NT2/D1 (cell line): ENCODE measurements at regions not wholly inside any gene's neighbourhood (a gene's known extent, or its start where the extent isn't known, plus 50 kb on each side); places are given as distances from the start of the nearest gene placed in this dataset.

Source experiments
- DNase-seq: peaks from one replicate; pipeline ENCODE4 v3.0.0-alpha.2; 2011; ENCODE audit warnings: low read depth, low spot score
- H3K27me3 ChIP-seq: 2 replicates; pipeline ENCODE4 v1.6.0; 2011; ENCODE audit warnings: mild to moderate bottlenecking; ENCODE audit not compliant: insufficient read length, insufficient read depth
- H3K36me3 ChIP-seq: 2 replicates; pipeline ENCODE4 v1.6.1; 2011; ENCODE audit warnings: mild to moderate bottlenecking, low read length, mixed read lengths; ENCODE audit not compliant: insufficient read depth, insufficient read length
- H3K4me1 ChIP-seq: 2 replicates; pipeline ENCODE4 v1.5.1; 2011; ENCODE audit not compliant: insufficient read depth, insufficient read length
- H3K4me3 ChIP-seq: 2 replicates; pipeline ENCODE4 v1.5.1; 2011; ENCODE audit warnings: low read depth; ENCODE audit not compliant: insufficient read length
- H3K9ac ChIP-seq: 2 replicates; pipeline ENCODE4 v1.6.0; 2011; ENCODE audit warnings: low read depth; ENCODE audit not compliant: insufficient read length
- H3K9me3 ChIP-seq: 2 replicates; pipeline ENCODE4 v1.5.1; 2011; ENCODE audit warnings: mild to moderate bottlenecking, low read length; ENCODE audit not compliant: insufficient read depth
- SUZ12 ChIP-seq: IDR thresholded peaks from 2 replicates; pipeline ENCODE4 v1.6.1; 2011; ENCODE audit not compliant: insufficient read length, insufficient read depth; ENCODE audit errors: extremely low read depth
- YY1 ChIP-seq: IDR thresholded peaks from 2 replicates; pipeline ENCODE4 v1.6.1; 2011; ENCODE audit not compliant: insufficient read length, insufficient read depth
- ZNF274 ChIP-seq: IDR thresholded peaks from 2 replicates; pipeline ENCODE4 v1.6.1; 2011; ENCODE audit warnings: mild to moderate bottlenecking, low read depth, low read length

GRCh38 chr4:153976954-153977353, 188.1 kb upstream of the SFRP2 start:
- no peak for TF ChIP-seq SUZ12
- no peak for TF ChIP-seq YY1
- TF ChIP-seq ZNF274: no peak

DNA sequence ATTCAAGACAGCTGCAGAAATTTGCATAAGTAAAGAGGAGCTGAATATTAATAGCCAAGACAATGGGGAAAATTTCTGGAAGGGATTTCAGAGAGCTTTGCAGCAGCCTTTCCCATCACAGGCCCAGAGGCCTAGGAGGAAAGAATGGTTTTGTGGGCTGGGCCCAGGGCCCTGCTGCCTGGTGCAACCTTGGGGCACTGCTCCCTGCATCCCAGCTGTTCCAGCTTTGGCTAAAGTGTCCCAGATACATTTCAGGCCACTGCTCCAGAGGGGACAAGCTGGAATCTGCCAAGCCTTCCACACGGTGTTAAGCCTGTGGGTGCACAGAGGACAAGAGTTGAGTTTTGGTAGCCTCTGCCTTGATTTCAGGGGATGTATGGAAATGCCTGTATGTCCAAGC, 185.6 kb upstream of the SFRP2 start:
- H3K9ac ChIP-seq: no peak overlapping the region
- no peak overlapping the region for H3K4me3 ChIP-seq
- DNase-seq: no peak
- no peaks in the 10 kb centered on the region for H3K4me1 ChIP-seq
- H3K36me3 ChIP-seq: no peaks in the 10 kb centered on the region
- no peak for TF ChIP-seq YY1
- H3K27me3 ChIP-seq: no peaks in the 10 kb centered on the region
- peaks cover 11% of the 10 kb centered on the region; the same call in 1 of the 2 replicates for H3K9me3 ChIP-seq

More at GRCh38 chr4:153976954-153977353, 188.1 kb upstream of the SFRP2 start:
- H3K4me3 ChIP-seq: no peak overlapping the region
- no peaks in the 10 kb centered on the region for H3K4me1 ChIP-seq
- H3K36me3 ChIP-seq: no peaks in the 10 kb centered on the region
- no peaks in the 10 kb centered on the region for H3K27me3 ChIP-seq
- DNase-seq: no peak
- no peak overlapping the region for H3K9ac ChIP-seq
- peaks cover 11% of the 10 kb centered on the region; the same call in 1 of the 2 replicates for H3K9me3 ChIP-seq

DNA sequence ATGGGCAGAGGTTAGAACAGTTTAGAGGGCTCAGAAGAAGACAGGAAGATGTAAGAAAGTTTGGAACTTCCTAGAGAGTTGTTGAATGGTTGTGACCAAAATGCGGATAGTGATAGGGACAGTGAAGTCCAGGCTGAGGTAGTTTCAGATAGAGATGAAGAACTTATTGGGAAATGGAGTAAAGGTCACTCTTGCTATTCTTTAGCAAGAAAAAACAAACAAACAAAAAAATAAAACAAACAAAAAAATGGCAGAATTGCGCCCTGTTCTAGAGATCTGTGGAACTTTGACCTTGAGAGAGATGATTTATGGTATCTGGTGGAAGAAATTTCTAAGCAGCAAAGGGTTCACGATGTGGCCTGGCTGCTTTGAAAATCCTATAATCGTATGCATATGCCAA, 185.1 kb upstream of the SFRP2 start:
- TF ChIP-seq ZNF274 (no peak), SUZ12 (no peak), YY1 (no peak)
- H3K4me1 ChIP-seq: no peaks in the 10 kb centered on the region
- H3K9ac ChIP-seq: no peak overlapping the region
- H3K36me3 ChIP-seq: no peaks in the 10 kb centered on the region
- no peak for DNase-seq
- H3K9me3 ChIP-seq: peaks cover 11% of the 10 kb centered on the region; the same call in 1 of the 2 replicates
- H3K4me3 ChIP-seq: no peak overlapping the region
- no peaks in the 10 kb centered on the region for H3K27me3 ChIP-seq

DNA sequence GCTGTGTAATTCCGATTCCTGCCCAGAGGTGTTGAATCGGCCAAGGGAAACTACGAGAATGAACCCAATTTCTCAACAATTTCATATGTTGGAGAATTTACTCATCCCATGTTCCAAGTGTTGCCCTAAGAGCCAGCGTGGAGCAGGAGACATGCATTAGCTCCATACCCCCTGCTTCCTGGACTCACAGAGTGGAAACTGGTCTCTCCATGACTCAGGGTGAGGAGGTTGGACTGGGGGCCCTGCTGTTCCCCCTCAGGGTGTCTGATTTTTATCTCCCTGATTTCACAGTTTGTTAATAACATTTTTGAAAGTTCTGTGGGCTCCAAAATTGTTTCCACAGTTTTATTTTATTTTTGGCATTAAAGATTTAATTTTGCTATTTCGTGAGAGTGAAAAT, 183.0 kb upstream of the SFRP2 start:
- Histone ChIP-seq H3K27me3 (no peaks in the 10 kb centered on the region), H3K9me3 (peaks cover 11% of the 10 kb centered on the region; the same call in 1 of the 2 replicates), H3K9ac (no peak overlapping the region), H3K4me3 (no peak overlapping the region), H3K36me3 (no peaks in the 10 kb centered on the region), H3K4me1 (no peaks in the 10 kb centered on the region)
- no peak for DNase-seq
- TF ChIP-seq ZNF274 (no peak), YY1 (no peak), SUZ12 (no peak)

DNA sequence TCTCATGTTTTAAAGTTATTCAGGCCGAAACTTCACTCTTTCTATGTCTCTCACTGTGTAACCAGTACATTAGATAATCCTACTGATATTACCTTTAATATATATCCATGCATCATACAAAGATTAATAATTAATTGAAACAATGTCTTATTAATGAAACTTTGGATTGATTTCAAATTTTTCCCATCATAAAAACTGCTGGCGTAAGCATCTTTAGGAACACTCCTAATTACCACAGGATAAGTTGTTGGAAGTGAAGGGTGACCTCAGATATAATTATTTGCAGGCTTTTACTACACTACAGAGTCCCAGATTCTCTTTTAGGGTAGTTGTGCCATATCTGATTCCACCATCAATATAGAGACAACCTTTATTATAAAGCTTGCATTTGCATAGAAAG, 181.3 kb upstream of the SFRP2 start:
- Histone ChIP-seq H3K9ac (no peak overlapping the region), H3K36me3 (no peaks in the 10 kb centered on the region), H3K4me3 (no peak overlapping the region), H3K9me3 (peaks cover 11% of the 10 kb centered on the region; the same call in 1 of the 2 replicates), H3K4me1 (no peaks in the 10 kb centered on the region), H3K27me3 (no peaks in the 10 kb centered on the region)
- DNase-seq: no peak
- TF ChIP-seq SUZ12 (no peak), YY1 (no peak), ZNF274 (no peak)

- Histone ChIP-seq H3K4me3 (no peak overlapping the region), H3K27me3 (no peaks in the 10 kb centered on the region), H3K9me3 (peaks cover 4% of the 10 kb centered on the region; the same call in 1 of the 2 replicates), H3K4me1 (no peaks in the 10 kb centered on the region), H3K9ac (no peak overlapping the region), H3K36me3 (no peaks in the 10 kb centered on the region)
- TF ChIP-seq SUZ12 (no peak), ZNF274 (no peak), YY1 (no peak)
- no peak for DNase-seq
Observed at GRCh38 chr4:153969542-153969941, 180.7 kb upstream of the SFRP2 start.

DNA sequence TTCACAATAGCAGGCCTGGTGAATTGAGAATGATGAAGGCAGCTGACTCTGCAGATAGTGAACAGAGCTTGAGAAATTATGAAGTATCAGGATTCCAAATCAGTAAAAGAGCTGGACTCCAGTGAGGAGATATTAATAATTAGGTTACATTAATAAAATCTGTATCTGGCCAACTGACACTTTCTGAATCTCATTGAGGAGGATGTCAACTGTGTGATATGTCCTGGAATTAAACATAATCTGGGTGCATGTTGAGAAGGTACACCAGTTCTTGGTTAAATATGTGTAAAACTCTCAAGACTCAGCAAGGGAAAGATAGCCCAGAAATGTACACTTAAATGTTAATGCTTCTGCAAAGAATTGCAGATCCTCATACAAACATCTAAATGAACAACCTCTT, 177.8 kb upstream of the SFRP2 start:
- no peak for DNase-seq
- no peak overlapping the region for H3K9ac ChIP-seq
- H3K4me3 ChIP-seq: no peak overlapping the region
- no peaks in the 10 kb centered on the region for H3K27me3 ChIP-seq
- H3K4me1 ChIP-seq: no peaks in the 10 kb centered on the region
- TF ChIP-seq SUZ12 (no peak), YY1 (no peak), ZNF274 (no peak)
- H3K9me3 ChIP-seq: no peaks in the 10 kb centered on the region
- H3K36me3 ChIP-seq: no peaks in the 10 kb centered on the region

DNA sequence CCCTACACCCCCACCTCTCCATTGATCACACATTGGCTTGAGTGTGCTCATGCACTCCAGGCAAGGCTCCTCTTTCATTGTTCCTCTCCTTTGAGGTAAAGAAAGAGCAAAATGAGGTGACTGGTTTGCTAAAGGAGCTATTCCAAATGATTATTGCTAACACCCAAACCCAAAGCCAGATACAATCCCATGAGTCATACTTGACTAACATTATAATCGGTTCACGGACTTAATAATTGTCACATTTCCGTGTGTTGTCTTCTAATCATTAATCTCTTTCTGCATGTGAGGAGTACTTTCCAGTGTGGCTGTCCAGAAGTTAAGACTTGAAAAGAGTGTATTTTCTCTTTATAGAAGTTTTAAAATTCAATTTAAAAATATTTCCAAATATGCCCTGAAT, 174.3 kb upstream of the SFRP2 start:
- no peak overlapping the region for H3K4me3 ChIP-seq
- no peaks in the 10 kb centered on the region for H3K36me3 ChIP-seq
- no peak for TF ChIP-seq SUZ12
- no peak for TF ChIP-seq ZNF274
- TF ChIP-seq YY1: no peak
- no peaks in the 10 kb centered on the region for H3K27me3 ChIP-seq
- no peaks in the 10 kb centered on the region for H3K4me1 ChIP-seq
- no peaks in the 10 kb centered on the region for H3K9me3 ChIP-seq
- no peak overlapping the region for H3K9ac ChIP-seq
- no peak for DNase-seq
